CMK (cell line): ENCODE measurements at regions not wholly inside any gene's neighbourhood (a gene's known extent, or its start where the extent isn't known, plus 50 kb on each side); places are given as distances from the start of the nearest gene placed in this dataset.
"Not testable (repeated sequence)": the region's sequence is repeated elsewhere in the genome, so short reads cannot be mapped to it uniquely, and the experiment has no call there.

ENCODE experiments used
- DNase-seq: peaks from one replicate; pipeline ENCODE4 v3.0.0-alpha.2; 2010; ENCODE audit warnings: low read depth

DNA sequence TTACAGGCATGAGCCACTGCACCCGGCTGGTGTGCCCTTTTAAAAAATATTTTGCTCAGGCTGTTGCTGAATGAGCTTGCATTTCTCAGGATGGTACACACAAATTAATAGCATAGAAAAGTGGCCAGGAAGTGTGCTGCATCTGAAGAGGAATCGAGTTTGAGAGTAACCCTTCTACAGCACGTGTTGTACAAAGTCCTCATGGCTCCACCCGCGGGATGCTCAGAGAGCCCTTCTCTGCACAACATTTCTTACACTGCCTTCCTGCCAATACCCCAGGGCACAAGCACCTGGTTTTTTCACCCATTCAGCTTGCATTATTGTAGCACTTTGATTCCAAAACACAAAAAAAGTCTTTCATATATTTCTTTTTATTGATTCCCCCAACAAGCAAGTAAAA is 90.1 kb upstream of the NEDD4L start:
- DNase-seq, result no peak

DNA sequence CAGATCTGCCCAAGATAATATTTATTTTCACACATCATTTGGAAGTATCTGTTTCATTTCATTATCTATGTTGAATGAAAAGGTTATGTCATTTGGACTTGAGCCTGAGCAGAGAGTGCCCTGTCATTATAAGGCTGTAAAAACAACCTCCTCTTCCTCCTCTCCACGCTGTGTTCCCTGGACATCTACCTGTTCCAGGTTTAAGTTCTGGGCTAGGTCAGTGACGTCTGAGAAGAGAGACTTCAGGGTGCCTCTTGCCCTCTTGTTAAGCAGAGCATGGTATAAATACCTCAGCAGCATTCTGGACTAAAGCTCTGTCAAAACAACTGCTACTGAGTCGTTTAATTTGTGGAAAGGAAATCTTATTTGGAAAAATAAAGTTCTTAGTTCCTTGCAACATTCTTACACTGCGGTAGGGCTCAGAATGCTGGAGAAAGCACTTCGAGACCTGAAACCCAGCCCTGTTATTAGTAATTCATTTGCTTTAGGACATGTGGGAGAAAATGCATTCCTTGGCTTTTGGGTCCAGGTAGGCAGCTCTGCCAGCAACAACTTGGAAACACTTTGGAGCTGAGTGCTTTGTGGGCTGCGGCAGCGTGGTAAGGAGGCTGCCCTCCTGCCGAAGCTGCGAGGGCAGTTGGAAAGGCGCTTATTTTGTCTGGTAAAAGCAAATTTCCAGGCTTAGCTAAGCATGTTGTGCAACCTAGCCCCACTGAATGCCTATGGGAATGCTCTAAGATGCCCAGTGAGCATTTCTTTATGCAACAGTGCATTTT is 91.8 kb upstream of the NEDD4L start:
- no peak for DNase-seq

DNA sequence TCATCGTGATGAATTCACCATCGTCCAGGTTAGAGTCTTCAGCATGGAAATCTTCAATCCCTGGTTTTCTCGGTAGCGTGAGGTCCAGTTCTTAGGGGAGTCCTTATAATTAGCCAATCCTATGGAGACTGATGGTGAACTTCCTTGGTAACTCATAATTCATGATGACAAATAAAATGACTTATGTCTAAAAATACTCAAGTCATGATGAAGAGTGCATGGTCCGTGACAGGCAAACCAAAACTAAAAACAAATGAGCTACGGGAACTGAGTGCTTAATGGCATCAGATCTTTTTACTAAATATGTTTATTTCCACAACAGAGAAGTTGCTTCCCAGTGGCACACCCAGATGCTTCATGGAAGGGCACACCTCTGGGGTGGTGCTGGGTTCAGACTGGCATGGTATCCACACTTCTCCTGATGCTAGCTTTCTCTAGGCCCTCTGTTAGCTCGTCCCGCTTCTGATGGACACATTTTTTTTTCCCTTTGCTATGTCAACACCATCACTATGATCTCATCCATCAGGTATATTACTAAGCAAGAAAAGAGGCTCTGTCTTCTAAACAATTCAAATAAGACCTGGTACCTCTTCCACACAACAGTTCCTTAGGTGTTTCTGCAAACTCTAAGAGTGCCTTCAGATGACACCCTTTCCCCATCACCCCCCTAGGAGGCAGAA is 92.8 kb upstream of the NEDD4L start:
- DNase-seq, result no peak

DNA sequence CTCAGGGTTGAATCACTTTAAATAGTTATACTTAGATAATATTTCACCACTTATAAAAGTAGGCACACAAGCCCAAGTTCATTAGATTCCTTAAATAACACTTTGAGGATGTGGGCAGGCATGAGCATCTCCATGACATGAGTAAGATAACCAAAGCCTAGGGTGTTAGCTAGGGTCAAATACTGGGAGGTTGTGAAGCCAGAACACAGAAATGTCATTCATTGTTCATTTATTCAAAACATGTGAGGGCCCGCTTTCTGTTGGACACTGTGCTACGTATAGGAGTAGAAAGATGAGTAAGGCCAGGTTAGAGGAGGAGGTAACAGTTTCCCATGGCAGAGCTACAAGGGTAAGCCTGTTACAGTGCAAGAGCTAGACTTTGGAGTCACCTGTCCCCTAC is 93.5 kb upstream of the NEDD4L start:
- DNase-seq, result no peak

DNA sequence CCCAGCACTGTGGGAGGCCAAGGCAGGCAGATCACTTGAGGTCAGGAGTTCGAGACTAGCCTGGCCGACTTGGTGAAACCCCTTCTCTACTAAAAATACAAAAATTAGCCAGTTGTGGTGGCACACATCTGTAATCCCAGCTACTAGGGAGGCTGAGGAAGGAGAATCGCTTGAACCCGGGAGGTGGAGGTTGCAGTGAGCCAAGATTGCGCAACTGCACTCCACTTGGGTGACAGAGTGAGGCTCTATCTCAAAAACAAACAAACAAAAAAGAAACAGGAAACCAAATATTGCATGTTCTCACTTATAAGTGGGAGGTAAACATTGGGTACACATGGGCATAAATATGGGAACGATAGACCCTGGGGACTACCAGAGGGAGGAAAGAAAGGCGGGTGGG is 94.7 kb upstream of the NEDD4L start:
- not testable (repeated sequence) for DNase-seq

DNA sequence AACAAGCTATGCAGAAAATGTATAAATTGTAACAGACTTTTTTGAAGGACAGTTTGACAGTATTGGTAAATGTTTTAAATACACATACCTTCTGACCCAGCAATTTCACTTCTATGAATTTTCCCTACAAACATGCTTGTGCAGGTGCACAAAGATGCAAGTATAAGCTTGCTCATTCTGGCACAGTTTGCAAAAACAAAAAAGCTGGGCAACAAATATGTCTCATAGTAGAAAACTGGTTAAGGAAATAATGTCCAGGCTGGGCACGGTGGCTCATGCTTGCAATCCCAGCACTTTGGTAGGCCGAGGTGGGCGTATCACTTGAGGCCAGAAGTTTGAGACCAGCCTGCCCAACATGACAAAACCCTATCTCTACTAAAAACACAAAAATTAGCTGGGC is 96.9 kb upstream of the NEDD4L start:
- DNase-seq, result no peak

DNA sequence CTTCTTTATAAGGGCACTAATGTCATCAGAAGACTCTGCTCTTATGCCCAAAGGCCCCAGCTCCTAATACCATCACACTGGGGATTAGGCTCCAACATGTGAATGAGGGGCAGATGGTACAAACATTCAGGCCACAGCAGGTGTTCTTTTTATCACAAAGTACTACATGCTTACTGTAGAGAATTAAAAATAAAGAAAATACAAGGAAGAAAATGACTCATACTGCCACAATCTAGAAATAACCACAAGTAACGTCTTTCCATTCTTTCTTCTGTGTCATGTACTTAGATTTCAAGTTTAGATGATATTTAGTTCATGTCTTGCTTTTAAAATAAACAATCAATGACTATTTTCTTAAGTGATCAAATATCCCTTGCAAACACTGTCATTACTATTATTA is 100.3 kb upstream of the NEDD4L start:
- no peak for DNase-seq

DNA sequence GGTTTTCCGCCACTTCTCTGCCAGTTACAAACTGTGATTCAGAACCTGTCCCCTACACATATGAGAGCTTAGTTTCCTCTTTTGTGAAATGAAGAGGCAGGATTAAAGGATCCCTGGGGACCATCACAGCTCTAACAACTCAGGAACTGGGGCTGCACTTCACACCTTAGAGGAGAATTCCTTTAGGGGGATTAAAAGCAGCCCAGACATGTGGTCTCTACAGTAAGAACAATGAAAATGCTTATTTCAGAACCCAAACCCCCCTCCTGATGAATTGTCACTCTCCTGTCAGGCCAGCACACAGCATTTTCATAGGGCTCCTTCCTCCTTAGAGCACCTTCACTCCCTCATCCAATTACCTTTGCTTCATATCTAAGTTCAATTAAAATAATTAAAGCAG is 101.5 kb upstream of the NEDD4L start:
- no peak for DNase-seq

DNA sequence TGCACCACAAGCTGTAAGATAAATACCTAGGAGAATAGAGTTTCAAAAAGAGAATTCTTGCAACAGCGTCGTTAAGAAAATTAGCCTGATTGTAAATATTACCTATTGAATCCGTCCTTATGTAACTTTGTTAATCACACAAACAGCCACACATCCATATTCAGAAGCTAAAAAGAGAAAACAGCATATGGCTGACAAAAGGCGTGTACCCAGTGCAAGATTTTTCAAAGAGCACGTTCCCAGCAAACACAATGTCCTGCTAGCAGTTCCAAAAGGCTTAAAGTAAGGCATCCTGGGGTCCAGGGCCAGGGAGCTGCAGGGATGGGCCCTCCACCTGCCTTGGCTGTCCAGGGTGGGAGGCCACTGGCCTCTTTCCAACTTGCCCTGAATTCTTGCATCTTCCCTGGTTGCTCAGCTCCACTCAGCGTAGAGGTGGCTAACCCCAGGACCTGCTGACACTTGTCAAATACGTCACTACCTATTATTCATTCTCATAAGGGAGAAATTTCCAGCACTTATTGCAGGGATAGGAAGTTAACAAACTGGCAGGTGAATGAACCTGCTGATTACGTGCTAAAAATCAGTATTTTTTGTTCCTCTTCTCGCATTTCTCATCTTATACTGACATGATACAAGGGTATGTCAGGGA is 102.1 kb upstream of the NEDD4L start:
- no peak for DNase-seq

DNA sequence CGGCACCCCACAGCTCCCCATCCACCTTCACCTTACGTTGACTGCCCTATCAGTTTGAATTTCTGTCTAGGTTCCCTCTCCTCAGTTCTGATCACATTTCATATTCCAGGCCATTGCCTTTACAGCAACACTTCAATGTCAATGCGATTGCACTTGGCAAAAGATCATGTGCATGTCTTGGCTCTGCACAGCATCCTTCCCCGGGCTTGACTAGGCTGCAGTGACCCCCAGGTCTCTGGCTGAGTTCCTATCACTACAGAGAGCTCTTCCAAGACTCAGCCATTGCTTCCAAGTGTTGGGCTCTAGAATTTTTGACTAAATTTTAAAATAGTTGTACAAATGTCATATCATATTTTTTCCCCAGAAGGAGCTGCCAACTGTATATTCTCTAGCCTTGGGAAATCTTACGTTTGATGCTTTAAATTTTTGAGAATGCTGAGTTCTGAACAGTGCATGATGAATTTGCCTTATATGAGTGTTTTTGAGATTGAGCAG is 103.8 kb upstream of the NEDD4L start:
- DNase-seq, result no peak

DNA sequence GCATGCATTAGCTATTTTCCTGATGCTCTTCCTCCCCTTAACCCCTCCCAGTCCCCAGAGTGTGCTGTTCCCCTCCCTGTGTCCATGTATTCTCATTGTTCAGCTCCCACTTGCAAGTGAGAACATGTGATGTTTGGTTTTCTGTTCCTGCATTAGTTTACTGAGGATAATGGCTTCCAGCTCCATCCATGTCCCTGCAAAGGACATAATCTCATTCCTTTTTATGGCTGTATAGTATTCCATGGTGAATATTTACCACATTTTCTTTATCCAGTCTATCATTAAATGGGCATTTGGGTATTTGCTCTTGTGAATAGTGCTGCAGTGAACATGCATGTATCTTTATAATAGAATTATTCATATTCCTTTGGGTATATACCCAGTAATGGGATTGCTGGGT is 109.7 kb upstream of the NEDD4L start:
- DNase-seq, result not testable (repeated sequence)

DNA sequence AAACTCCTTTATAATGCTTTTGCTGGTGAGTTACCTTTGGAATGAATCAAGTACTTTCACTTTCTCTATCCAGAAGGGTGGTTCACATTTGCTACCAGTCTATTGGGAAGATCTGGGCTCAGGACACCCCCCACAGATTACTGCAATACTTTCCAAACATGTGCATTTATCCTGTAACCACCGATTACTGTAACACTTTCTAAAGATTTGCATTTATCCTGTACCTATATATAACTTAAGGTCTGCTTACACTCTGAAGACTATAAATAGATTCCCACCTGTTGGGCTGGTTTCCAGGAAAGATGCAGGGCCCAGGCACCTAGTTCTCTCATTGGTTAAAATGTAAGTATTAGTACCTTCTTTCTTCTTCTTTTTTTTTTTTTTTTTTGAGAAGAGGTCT is 113.0 kb upstream of the NEDD4L start:
- no peak for DNase-seq

DNA sequence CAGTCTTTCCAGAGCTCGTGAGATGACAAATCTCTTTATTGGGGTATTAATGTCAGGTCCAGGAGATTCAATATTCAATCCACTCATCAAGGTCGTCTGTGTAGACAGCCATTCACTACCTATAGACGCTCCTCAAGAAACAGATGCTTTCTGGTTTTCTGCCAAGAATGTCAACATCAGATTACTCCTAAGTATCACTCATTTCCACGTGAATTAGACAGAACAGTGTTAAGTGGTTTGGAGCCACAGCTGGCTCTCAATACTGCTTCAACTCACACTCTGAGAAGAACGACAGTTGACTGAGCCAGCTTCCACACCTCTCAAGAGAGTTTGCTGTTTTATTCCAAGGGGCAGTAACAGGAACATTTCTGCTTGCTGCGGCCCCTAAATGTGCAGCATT is 113.5 kb upstream of the NEDD4L start:
- no peak for DNase-seq

DNA sequence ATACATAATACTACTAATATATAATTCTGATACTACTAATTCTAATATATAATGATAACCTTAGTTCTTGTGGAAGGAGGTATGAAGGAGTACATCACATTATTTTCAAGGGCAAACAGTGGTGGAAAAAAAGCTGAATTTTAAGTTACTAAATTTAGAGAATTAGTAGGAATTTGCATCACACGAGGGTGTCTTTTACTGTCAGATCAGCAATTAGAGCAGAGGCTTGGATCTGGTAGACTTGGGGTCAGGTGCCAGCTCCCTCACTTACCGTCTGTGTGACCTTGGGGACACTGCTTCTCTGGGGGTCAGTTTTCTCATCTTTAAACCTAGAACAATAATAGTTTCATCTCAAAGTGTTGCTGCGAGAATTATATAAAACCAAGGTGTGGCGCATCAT is 114.1 kb upstream of the NEDD4L start:
- DNase-seq, result no peak

DNA sequence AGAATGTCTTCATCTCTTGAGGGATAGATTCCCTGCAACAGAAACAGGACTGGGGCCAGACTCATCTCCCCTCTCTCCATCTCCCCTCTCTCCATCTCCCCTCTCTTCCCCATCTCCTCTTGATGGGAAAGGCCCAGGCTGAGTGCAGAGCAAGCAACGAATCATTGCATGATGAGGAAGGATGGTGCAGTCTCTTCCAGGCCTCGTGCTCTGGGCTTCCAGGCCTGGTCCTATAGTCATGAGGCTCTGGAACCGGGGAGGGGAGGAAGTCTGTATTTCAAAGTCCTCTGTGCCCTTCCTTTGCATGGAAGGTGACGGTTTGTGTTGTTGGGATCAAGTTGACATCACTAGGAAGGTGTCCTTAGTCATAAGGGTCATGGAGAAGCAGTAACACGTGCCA is 115.6 kb upstream of the NEDD4L start:
- DNase-seq, result no peak

DNA sequence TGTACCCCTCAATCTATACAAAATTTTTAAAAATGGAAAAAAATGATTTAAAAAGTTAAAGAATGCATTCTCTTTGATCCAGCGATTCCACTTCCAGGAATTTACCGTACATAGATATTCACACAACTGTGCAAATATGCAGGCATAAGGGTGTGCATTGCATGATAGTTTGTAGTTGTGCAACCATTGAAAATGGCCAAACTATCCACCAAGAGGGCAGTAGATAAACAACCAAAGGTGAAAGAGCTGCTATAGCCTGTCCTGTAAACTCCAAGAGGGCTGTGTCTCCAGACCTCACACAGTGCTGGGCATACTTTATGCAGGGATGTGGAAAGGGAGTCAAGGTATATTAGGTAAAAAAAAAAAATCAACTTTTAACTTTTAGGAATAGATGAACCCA is 116.5 kb upstream of the NEDD4L start:
- no peak for DNase-seq

DNA sequence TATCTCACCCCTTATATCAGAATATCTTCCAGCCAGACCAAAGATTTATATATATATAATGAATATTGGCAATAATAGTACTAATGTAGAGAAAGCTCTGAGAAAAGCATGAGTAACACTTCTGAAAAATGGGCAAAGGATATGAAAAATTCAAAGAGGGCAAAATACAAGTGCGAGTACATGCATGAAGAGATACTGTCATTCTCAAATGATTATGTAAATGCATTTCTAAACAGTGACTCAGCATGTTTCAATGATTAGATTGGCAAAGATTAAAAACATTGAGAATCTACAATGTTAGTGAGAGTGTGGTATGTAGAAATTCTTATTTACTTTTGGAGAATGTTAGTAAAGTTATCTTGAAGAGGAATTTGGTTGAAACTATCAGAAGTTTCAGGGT is 118.3 kb upstream of the NEDD4L start:
- DNase-seq, result no peak

DNA sequence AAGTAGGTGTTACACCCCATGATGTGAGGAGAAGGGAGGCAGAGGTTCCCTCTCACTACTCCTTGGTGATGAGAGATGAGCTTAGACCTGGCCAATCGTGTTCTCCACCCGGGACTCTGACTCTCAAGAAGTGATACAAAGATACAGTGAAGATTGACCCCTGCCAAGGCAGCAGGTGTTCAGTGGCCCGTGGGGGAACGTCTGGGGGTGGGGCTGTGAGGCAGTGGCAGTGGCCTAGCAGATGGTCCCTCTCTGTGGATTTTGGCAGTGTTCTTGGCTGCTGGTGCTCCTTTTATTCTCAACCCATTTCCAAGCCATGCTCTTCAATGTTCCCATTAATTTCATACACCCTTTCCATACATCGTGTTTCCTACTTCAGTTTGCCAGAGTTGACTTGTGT is 120.4 kb upstream of the NEDD4L start:
- no peak for DNase-seq

DNA sequence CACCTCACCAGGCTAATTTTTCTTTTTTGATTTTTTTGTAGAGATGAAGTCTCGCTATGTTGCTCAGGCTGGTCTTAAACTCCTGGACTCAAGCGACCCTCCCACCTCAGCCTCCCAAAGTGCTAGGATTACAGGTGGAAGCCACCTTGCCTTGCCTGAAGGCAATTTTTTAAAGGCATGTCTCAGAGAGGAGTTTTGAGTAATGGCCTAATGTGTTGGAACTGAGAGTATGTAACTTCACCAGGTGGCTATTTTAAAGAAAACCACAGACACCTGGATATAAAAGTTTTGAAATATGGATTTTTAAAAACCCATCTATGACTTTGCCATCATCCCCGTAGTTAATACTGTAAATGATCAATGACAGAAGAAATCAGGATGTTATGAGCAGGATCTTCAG is 119.8 kb upstream of the ATP8B1 start:
- DNase-seq, result no peak

DNA sequence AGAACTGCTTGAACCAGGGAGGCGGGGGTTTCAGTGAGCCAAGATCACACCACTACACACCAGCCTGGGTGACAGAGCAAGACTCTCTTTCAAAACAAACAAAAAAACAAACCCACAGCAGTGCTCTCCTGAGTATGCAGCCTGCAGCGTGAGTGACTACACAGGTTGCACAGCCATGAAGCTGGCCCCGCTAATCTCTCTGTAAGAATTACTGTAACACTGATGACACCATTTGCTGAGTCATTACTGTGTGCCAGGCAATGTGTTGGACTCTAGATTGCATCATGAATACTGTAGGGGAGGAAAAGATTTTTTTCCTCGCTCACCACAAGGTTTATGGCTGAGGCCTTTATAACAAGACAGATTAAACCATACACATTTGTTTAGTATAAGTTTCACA is 118.6 kb upstream of the ATP8B1 start:
- DNase-seq, result no peak

DNA sequence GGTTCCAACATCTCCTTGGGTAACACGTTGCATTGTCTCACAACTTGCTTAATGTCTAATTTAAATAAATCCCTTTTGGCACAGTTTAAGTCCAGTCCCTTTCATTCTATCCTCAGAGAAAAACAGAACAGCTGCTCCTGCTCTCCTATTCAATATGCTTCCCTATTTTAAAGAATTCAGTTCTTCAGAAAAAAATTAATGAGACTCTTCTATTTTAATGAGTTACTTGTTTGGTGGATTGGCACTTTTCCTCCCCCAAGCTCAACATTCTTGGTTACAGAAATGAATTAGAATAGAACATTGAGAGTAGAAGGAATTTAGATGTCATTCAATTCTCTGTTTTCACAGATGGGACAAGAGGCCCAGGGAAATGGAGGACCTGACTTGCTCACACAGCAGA is 116.9 kb upstream of the ATP8B1 start:
- DNase-seq, result no peak

DNA sequence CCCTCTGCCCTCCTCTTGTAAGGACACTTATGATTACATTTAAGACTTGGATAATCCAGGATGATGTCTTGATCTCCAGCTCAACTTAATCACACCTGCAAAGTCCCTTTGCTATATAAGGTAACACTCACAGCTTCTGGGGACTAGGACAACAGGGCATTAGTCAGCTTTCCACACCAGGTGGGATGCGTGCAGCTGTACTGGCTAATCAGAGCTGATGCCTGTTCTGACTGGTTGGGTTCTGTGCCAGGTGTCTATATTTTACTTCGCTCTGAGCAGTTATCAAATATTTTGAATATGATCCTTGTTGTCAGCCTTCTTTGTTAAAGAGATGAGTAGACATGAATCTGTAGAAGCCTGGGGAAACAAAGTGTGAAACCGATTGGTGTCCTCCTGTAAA is 115.5 kb upstream of the ATP8B1 start:
- DNase-seq, result no peak

DNA sequence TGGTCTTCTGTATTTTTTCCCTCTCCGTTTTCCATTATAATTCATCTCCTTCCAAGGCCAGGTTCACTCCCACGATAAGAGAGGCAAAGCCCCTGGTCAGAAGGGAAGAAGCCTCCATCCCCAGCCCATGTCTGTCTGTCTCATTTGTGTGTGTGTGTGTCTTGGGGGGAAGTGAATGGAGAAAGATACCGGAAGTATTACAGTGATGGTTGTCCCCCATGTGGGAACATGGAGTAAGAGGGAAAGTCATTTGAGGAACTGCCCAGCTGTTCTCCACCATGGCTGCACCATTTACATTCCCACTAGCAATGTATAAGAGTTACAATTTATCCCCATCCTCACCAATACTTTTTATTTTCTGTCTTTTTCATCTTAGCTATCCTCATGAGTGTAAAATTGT is 113.6 kb upstream of the ATP8B1 start:
- no peak for DNase-seq
